NT2/D1 (cell line): ENCODE measurements at regions not wholly inside any gene's neighbourhood (a gene's known extent, or its start where the extent isn't known, plus 50 kb on each side); places are given as distances from the start of the nearest gene placed in this dataset.

ENCODE experiments used
- DNase-seq: peaks from one replicate; pipeline ENCODE4 v3.0.0-alpha.2; 2011; ENCODE audit warnings: low read depth, low spot score
- H3K27me3 ChIP-seq: 2 replicates; pipeline ENCODE4 v1.6.0; 2011; ENCODE audit warnings: mild to moderate bottlenecking; ENCODE audit not compliant: insufficient read length, insufficient read depth
- H3K36me3 ChIP-seq: 2 replicates; pipeline ENCODE4 v1.6.1; 2011; ENCODE audit warnings: mild to moderate bottlenecking, low read length, mixed read lengths; ENCODE audit not compliant: insufficient read depth, insufficient read length
- H3K4me1 ChIP-seq: 2 replicates; pipeline ENCODE4 v1.5.1; 2011; ENCODE audit not compliant: insufficient read depth, insufficient read length
- H3K4me3 ChIP-seq: 2 replicates; pipeline ENCODE4 v1.5.1; 2011; ENCODE audit warnings: low read depth; ENCODE audit not compliant: insufficient read length
- H3K9ac ChIP-seq: 2 replicates; pipeline ENCODE4 v1.6.0; 2011; ENCODE audit warnings: low read depth; ENCODE audit not compliant: insufficient read length
- H3K9me3 ChIP-seq: 2 replicates; pipeline ENCODE4 v1.5.1; 2011; ENCODE audit warnings: mild to moderate bottlenecking, low read length; ENCODE audit not compliant: insufficient read depth
- SUZ12 ChIP-seq: IDR thresholded peaks from 2 replicates; pipeline ENCODE4 v1.6.1; 2011; ENCODE audit not compliant: insufficient read length, insufficient read depth; ENCODE audit errors: extremely low read depth
- YY1 ChIP-seq: IDR thresholded peaks from 2 replicates; pipeline ENCODE4 v1.6.1; 2011; ENCODE audit not compliant: insufficient read length, insufficient read depth
- ZNF274 ChIP-seq: IDR thresholded peaks from 2 replicates; pipeline ENCODE4 v1.6.1; 2011; ENCODE audit warnings: mild to moderate bottlenecking, low read depth, low read length

DNA sequence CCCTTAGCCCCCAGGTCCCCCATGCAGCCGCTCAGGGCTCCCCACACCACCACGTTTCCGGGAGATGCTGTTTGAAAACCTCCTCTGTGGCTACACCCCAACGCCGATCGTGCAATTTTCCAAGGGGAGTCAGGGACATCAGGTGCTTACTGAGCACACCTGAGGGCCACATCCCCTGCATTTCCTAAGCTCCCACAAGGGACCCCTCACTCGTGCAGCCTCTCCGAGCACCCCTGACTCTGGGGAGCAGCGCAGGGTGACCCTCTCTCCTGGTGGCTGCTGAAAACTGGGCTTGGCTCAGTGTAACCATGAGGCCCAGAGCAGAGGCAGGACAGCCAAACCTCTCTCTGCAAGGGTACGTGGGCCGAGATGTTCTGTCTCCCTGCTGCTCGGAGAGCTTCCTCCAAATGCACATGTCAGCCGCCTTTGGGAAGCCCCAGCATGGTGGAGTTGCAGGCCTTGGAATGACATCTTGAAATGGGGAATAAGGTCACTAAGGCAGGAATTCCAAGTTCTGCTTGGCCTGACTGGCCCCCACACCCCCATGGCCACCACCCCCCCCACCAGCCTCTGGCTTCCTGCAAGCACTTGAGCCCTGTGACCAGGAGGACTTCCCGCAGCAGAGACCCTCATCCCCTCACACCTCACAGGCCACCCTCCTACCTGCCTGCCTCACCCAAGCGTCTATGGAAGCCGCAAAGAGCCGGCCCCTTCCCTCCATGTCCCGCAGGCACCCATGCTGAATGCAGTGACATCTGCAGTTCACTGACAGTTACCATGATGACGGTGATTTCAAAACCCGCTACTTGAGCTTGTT is 257.4 kb downstream of the BRD1 start:
- Histone ChIP-seq H3K9me3 (no peaks in the 10 kb centered on the region), H3K27me3 (no peaks in the 10 kb centered on the region), H3K4me1 (no peaks in the 10 kb centered on the region), H3K4me3 (no peak overlapping the region), H3K9ac (no peak overlapping the region), H3K36me3 (no peaks in the 10 kb centered on the region)
- no peak for DNase-seq
- TF ChIP-seq YY1 (no peak), ZNF274 (no peak), SUZ12 (no peak)

DNA sequence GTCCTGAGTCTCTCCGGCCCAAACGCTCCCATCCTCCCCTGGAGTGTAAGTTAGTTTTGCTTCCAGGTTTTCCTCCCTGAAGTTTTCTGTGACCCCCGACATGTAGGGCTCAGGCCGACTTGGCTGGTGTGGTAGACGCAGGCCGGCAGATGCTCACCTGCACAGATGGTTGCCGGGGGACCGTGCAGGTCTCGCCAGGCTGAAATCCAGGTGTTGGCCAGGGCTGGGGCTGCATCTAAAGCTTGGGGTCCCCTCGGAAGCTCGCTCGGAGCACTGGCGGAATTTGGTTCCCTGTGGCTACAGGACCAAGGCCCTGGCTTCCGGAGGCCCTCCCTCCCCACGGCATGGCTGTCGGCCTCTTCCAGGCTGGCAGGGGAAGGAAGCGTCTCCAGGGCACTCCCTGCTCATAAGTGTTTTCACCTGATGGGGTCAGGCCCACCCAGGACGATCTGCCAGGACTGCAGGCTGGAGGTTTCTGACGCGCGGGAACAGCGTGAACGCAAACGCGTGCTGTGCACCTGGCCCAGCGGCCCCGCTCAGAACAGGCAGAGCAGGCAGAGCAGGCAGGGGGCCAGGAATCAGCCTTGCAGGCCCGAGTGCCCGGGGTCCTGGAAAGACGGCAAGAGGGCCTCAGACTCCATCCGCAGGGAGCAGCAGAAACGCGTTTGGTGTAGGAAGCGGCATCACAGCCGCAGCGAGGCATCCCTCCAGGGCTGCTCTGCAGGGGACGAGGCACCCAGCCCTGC is 258.2 kb downstream of the BRD1 start:
- no peak overlapping the region for H3K9ac ChIP-seq
- no peaks in the 10 kb centered on the region for H3K36me3 ChIP-seq
- no peaks in the 10 kb centered on the region for H3K9me3 ChIP-seq
- no peak for DNase-seq
- H3K4me1 ChIP-seq = no peaks in the 10 kb centered on the region
- no peaks in the 10 kb centered on the region for H3K27me3 ChIP-seq
- TF ChIP-seq SUZ12 (no peak), ZNF274 (no peak), YY1 (no peak)
- no peak overlapping the region for H3K4me3 ChIP-seq

DNA sequence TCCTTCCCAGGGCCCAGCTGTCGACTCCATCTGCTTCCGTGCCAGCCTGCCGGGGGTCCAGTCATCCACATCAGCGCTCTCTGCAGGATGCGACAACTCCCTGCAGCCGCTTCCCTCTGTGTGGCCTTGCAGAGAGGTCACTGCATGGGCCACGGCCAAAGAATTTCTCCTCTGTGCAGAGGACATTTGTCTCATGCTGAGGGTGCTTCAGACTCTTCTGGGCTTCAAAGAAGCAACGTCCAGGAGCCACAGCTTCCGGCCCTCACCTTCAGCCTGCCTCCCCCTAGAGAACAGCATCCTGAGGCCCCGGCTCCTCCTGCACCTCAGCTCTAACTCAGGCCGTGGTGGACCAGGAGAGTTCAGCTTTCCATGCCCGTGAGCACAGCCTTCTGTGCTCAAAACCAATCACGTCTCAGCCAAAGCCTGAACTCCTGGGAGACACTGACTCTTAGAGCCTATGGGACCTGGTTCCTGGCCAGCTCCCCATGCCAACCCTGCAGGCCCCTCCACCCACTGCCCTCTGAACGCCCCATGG is 258.9 kb downstream of the BRD1 start:
- Histone ChIP-seq H3K4me3 (no peak overlapping the region), H3K9ac (no peak overlapping the region), H3K4me1 (no peaks in the 10 kb centered on the region), H3K27me3 (no peaks in the 10 kb centered on the region), H3K36me3 (no peaks in the 10 kb centered on the region), H3K9me3 (no peaks in the 10 kb centered on the region)
- no peak for DNase-seq
- TF ChIP-seq SUZ12 = no peak
- no peak for TF ChIP-seq ZNF274
- no peak for TF ChIP-seq YY1

DNA sequence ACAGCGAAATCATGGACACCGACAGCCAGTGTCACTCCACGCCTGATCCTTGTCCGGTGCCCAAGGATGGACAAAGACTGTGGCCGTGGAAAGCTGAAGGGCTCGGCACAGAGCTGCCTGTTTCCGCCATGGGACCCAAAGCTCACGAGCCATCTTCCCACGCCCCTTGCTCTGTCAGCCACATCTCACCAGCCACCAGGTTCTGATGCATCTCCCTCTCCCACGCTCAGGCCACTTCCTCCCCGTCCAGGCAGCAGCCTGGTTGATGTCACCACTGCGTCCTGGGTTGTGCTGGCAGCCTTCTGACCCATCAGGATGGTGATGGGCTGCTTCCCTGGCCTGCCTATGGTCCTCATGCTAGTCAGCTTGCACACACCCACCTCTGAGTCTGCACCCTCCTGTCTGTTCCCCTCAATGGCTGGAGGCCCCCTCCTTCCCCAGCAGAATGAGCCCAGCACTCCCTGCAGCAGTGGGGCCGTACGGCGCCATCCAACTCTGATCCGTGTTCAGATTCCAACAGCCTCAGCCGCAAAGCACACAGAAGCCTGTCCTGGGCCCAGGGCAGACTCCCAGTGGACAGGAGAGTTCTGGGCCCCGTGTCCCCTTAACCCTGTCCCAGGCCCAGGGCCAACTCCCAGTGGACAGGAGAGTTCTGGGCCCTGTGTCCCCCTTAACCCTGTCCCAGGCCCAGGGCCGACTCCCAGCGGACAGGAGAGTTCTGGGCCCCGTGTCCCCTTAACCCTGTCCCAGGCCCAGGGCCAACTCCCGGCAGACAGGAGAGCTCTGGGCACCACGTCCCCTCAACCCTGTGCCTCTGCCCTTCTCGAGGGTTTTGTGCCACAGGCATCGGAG is 259.5 kb downstream of the BRD1 start:
- no peak for DNase-seq
- Histone ChIP-seq H3K27me3 (no peaks in the 10 kb centered on the region), H3K36me3 (no peaks in the 10 kb centered on the region), H3K9ac (no peak overlapping the region), H3K9me3 (no peaks in the 10 kb centered on the region), H3K4me1 (no peaks in the 10 kb centered on the region), H3K4me3 (no peak overlapping the region)
- no peak for TF ChIP-seq YY1
- no peak for TF ChIP-seq ZNF274
- no peak for TF ChIP-seq SUZ12

DNA sequence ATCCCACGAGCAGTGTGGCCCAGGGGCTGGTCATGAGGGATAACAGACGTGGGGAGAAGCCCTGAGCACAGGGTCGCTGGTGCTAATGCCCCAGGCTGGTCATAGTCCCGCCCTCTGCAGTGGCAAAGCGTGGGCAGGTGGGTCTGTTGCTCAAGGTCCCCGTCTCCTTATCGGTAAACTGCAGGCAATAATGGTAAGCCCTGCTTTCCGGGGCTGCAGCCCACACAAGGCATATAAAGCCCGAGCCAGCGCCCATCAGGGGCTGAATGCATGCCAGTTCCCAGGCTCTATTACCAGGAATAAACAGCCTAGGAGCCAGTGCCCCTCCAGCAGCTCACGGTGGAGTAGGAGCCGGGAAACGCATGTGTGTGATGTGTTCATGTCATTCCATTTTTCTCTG is 261.0 kb downstream of the BRD1 start:
- H3K9ac ChIP-seq = no peak overlapping the region
- H3K4me1 ChIP-seq = no peaks in the 10 kb centered on the region
- H3K9me3 ChIP-seq = no peaks in the 10 kb centered on the region
- H3K4me3 ChIP-seq = no peak overlapping the region
- TF ChIP-seq ZNF274 (no peak), YY1 (no peak), SUZ12 (no peak)
- no peaks in the 10 kb centered on the region for H3K36me3 ChIP-seq
- DNase-seq = no peak
- H3K27me3 ChIP-seq = no peaks in the 10 kb centered on the region

DNA sequence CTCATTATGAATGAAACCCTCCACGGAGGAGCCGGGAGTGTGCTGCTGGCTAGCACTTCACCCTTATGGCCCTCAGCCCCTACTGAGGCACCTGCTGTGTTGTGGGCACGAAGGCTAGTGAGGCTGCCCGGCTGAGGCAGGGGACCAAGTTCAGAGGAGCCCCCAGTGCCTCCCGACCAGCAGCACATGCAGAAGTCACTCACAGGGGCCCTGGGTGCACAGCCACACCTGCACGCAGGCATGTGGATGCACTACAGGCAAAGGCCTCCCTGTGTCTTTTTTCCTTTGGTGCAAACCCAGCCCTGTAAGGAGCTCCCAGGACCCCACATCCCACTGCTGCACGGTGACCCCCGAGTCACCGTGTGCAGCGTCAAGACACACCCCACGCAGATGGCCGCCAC is 261.5 kb downstream of the BRD1 start:
- no peak for TF ChIP-seq ZNF274
- no peak for TF ChIP-seq SUZ12
- no peak for TF ChIP-seq YY1
- H3K4me3 ChIP-seq = no peak overlapping the region
- no peak overlapping the region for H3K9ac ChIP-seq
- H3K27me3 ChIP-seq = no peaks in the 10 kb centered on the region
- H3K9me3 ChIP-seq = no peaks in the 10 kb centered on the region
- H3K36me3 ChIP-seq = no peaks in the 10 kb centered on the region
- no peaks in the 10 kb centered on the region for H3K4me1 ChIP-seq
- DNase-seq = no peak

DNA sequence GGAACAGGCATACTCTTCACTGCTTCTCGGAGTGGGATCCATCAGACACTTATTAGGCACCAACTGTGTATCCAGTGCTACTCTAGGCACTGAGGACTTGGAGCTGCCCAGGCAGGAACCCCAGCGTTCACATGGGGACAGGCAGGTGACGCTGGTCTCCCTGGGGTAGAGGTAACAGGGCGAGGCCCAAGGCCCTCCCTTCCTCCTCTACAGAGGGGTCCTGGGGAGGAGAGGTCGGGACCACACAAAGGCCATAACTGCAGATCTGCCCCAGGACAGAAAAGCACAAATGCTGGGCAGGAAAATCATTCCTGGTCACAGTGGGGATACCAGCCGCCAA is 262.2 kb downstream of the BRD1 start:
- H3K36me3 ChIP-seq = no peaks in the 10 kb centered on the region
- no peak overlapping the region for H3K9ac ChIP-seq
- no peak for TF ChIP-seq YY1
- no peak for TF ChIP-seq SUZ12
- TF ChIP-seq ZNF274 = no peak
- H3K4me1 ChIP-seq = no peaks in the 10 kb centered on the region
- no peak overlapping the region for H3K4me3 ChIP-seq
- no peaks in the 10 kb centered on the region for H3K9me3 ChIP-seq
- no peaks in the 10 kb centered on the region for H3K27me3 ChIP-seq
- DNase-seq = no peak
